ENCODE measurements at regions not wholly inside any gene's neighbourhood (a gene's known extent, or its start where the extent isn't known, plus 50 kb on each side); places are given as distances from the start of the nearest gene placed in this dataset.

DNA sequence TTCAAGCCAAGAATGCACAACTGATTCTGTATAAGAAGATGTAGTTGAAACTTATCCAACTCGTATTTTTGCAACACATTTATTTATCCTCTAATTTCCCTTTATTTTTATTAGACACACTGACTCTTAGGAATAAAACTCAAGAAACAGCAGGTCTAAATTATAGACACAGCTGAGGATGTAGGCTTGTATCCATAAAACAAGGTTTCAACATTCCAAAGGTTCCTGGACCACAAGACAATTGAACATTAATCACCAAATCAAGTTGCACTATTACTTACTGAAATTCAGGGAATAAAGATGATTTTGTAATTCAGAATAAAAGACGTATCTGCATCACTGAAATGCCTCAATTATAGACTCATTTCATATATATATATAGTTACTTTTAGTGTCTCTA, 683.5 kb upstream of the GRIA3 start:
- TF ChIP-seq, protein P1, sequence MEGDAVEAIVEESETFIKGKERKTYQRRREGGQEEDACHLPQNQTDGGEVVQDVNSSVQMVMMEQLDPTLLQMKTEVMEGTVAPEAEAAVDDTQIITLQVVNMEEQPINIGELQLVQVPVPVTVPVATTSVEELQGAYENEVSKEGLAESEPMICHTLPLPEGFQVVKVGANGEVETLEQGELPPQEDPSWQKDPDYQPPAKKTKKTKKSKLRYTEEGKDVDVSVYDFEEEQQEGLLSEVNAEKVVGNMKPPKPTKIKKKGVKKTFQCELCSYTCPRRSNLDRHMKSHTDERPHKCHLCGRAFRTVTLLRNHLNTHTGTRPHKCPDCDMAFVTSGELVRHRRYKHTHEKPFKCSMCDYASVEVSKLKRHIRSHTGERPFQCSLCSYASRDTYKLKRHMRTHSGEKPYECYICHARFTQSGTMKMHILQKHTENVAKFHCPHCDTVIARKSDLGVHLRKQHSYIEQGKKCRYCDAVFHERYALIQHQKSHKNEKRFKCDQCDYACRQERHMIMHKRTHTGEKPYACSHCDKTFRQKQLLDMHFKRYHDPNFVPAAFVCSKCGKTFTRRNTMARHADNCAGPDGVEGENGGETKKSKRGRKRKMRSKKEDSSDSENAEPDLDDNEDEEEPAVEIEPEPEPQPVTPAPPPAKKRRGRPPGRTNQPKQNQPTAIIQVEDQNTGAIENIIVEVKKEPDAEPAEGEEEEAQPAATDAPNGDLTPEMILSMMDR (IDR thresholded peaks at IDR 0.05; ENCODE audit: borderline replicate concordance, control extremely low read depth, extremely low read depth, insufficient read depth, missing control alignments) = no peak
- no peak for DNase-seq (ENCODE audit: low spot score)
- in situ Hi-C loops (cut with MboI; ENCODE audit: low sequenced_read_pairs, unreplicated experiment) = no loop called here

DNA sequence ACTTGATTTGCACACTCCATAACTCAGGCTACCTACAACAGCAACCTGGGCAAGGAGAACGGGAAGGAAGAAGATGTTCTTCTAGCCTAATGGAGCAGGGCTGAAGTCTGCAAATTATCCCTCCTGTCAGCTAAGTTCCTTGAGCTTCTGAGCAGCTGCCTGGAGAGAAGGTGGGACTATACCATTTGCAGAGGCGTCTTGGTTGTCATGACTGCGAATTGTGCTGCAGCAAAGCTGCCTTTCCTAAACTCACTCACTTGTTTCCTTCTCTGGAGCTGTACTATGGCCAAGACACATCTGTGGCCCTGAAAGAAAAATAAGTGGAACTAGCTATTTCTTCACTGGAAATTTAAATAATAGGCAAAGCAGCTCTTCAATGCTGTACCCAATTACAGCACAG, 682.4 kb upstream of the GRIA3 start:
- TF ChIP-seq, protein P1 (IDR thresholded peaks at IDR 0.05; ENCODE audit: borderline replicate concordance, control extremely low read depth, extremely low read depth, insufficient read depth, missing control alignments) = no peak
- DNase-seq (ENCODE audit: low spot score) = no peak
- in situ Hi-C loops (cut with MboI; ENCODE audit: low sequenced_read_pairs, unreplicated experiment) = no loop called here

DNA sequence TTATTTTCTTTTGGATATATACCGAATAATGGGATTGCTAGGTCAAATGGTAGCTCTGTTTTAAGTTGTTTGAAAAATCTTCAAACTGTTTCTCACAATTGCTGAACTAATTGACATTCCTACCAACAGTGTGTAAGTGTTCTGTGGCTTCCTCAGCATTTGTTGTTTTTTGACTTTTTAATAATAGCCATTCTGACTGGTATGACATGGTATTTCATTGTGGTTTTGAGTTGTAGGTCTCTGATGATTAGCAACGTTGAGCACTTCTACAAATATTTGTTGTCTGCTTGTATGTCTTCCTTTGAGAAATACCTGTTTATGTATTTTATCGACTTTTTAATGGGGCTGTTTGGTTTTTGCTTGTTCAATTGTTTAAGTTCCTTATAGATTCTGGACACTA, 680.1 kb upstream of the GRIA3 start:
- in situ Hi-C loops (cut with MboI; ENCODE audit: low sequenced_read_pairs, unreplicated experiment) = no loop called here
- DNase-seq (ENCODE audit: low spot score) = no peak

DNA sequence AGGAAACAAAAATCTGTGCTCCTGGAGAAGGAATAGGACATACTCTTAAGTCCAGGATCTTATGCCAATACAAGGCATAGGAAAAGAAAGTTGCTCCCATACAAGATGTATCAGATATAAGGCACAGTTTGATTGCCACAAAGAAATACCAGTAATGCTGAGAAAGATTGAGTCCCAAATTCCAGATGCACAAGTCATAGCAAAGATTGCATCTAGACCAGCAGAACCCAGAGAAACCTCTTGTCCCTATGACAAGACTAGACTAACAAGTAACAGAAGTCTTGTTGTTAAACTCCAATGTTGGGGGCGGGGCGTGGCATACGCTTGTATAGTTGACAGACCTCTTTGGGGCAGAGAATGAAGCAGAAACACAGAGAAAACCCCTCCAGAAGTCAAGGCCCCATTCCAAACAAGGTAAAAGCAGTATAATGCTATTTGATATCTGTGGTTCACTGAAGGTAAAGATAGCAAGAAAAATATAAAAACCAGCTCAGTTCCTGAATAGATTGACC, 671.5 kb upstream of the GRIA3 start:
- DNase-seq (ENCODE audit: low spot score) = no peak
- in situ Hi-C loops (cut with MboI; ENCODE audit: low sequenced_read_pairs, unreplicated experiment) = no loop called here
- TF ChIP-seq, protein P1 (IDR thresholded peaks at IDR 0.05; ENCODE audit: borderline replicate concordance, control extremely low read depth, extremely low read depth, insufficient read depth, missing control alignments) = no peak

More for the DNA sequence above, 680.1 kb upstream of the GRIA3 start:
- TF ChIP-seq, protein P1 (IDR thresholded peaks at IDR 0.05; ENCODE audit: borderline replicate concordance, control extremely low read depth, extremely low read depth, insufficient read depth, missing control alignments) = no peak

DNA sequence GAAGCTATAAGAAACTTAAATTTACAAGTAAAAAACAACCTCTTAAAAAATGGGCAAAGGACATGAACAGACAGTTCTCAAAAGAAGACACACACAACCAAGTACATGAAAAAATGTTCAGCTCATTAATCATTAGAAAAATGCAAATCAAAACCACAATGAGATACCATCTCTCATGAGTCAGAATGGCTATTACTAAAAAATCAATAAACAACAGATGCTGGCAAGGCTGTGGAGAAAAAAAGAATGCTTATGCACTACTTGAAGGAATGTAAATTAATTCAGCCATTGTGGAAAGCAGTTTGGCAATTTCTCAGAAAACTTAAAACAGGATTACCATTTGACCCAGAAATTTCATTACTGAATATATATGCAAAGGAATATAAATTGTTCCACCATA, 666.3 kb upstream of the GRIA3 start:
- in situ Hi-C loops (cut with MboI; ENCODE audit: low sequenced_read_pairs, unreplicated experiment) = no loop called here
- DNase-seq (ENCODE audit: low spot score) = no peak
- TF ChIP-seq, protein P1 (IDR thresholded peaks at IDR 0.05; ENCODE audit: borderline replicate concordance, control extremely low read depth, extremely low read depth, insufficient read depth, missing control alignments) = no peak

DNA sequence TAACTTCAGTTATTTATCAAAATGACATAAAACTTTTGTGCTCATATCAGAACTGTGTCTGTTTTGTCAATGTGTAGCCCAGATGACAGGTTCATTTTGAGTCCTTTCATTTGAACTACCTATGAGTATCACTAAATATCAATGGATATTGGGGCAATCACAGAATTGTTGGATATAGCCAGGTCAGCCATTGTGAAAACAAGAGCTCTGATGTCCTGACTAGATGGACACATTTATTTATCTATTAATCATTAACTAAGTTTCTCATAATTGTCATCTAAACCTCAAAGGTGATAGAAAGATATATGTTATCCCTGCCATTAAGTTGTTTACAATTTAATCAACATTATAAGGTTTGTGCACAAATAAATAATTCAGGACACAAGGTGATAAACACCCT, 638.3 kb upstream of the GRIA3 start:
- TF ChIP-seq, protein P1 (IDR thresholded peaks at IDR 0.05; ENCODE audit: borderline replicate concordance, control extremely low read depth, extremely low read depth, insufficient read depth, missing control alignments) = no peak
- DNase-seq (ENCODE audit: low spot score) = no peak
- in situ Hi-C loops (cut with MboI; ENCODE audit: low sequenced_read_pairs, unreplicated experiment) = no loop called here

DNA sequence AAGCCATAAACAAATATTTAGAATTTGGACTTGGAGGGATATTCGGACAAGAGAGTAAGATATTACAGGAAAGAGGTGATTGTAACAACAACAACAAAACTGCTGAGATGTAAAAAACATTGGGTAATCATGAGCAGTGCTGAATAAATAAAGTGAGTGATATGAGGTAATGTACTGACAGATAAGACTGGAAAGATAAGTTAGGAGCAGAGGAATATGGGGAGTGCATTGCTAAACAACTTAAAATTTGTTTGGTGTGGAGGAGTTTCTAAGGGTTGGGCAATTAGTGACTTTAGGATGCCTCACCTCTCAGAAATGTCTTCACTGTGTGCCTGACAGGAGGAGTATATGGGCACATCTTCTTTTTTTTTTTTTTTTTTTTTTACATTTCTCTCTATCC, 637.8 kb upstream of the GRIA3 start:
- in situ Hi-C loops (cut with MboI; ENCODE audit: low sequenced_read_pairs, unreplicated experiment) = no loop called here
- TF ChIP-seq, protein P1 (IDR thresholded peaks at IDR 0.05; ENCODE audit: borderline replicate concordance, control extremely low read depth, extremely low read depth, insufficient read depth, missing control alignments) = no peak
- no peak for DNase-seq (ENCODE audit: low spot score)
